A673 (cell line): ENCODE measurements at regions not wholly inside any gene's neighbourhood (a gene's known extent, or its start where the extent isn't known, plus 50 kb on each side); places are given as distances from the start of the nearest gene placed in this dataset.

ENCODE experiments used
- BruUV-seq: library from RNA; stranded (reverse); fragments of 400-500 nt; replicated peaks from 2 replicates; lab custom pipeline; 2021; lab: Mats Ljungman, UMichigan
- CTCF ChIA-PET: fragments of 300-600 bp; sonication (Branson Sonifier 250); formaldehyde crosslinking; loops from one replicate; lab custom pipeline; 2022; ENCODE audit warnings: antibody characterized with exemption; lab: Charles Lee
- POLR2A ChIA-PET: fragments of 300-600 bp; sonication (Branson Sonifier 250); formaldehyde crosslinking; loops from one replicate; lab custom pipeline; 2022; ENCODE audit warnings: antibody characterized with exemption; ENCODE audit not compliant: low non-redundant PET; lab: Charles Lee
- DNase-seq: peaks from one replicate; pipeline ENCODE4 v3.0.0-alpha.2; 2015; ENCODE audit warnings: low spot score
- H3K27ac ChIP-seq: fragments of 200-600 bp; sonication (generic); 2 replicates; pipeline ENCODE4 v1.5.1; 2016; ENCODE audit warnings: mixed run types, low read depth, mild to moderate bottlenecking, mixed read lengths, antibody characterized with exemption, low read length; ENCODE audit not compliant: poor library complexity, severe bottlenecking
- H3K27me3 ChIP-seq: fragments of 200-600 bp; sonication (generic); replicated peaks from 2 replicates; pipeline ENCODE4 v1.6.1; 2017; ENCODE audit warnings: mixed run types, low read depth, mild to moderate bottlenecking, mixed read lengths, antibody characterized with exemption, low read length; ENCODE audit not compliant: insufficient read depth, poor library complexity
- H3K36me3 ChIP-seq: fragments of 200-600 bp; sonication (generic); 2 replicates; pipeline ENCODE4 v1.6.1; 2016; ENCODE audit warnings: mixed run types, mild to moderate bottlenecking, mixed read lengths, antibody characterized with exemption, low read length; ENCODE audit not compliant: insufficient read depth, poor library complexity, severe bottlenecking
- H3K4me1 ChIP-seq: fragments of 200-600 bp; sonication (generic); 2 replicates; pipeline ENCODE4 v1.6.1; 2017; ENCODE audit warnings: mixed run types, mild to moderate bottlenecking, mixed read lengths, antibody characterized with exemption, low read length; ENCODE audit not compliant: insufficient read depth, poor library complexity, severe bottlenecking
- H3K4me3 ChIP-seq: fragments of 200-600 bp; sonication (generic); 2 replicates; pipeline ENCODE4 v1.5.1; 2016; ENCODE audit warnings: low read depth, mixed run types, mild to moderate bottlenecking, mixed read lengths, low read length; ENCODE audit not compliant: poor library complexity, severe bottlenecking
- H3K9me3 ChIP-seq: fragments of 200-600 bp; sonication (generic); 2 replicates; pipeline ENCODE4 v1.6.1; 2016; ENCODE audit warnings: mixed run types, low read depth, mild to moderate bottlenecking, mixed read lengths, antibody characterized with exemption, low read length; ENCODE audit not compliant: poor library complexity, severe bottlenecking
- CTCF ChIP-seq: fragments of 300-800, 200-600 bp; sonication (generic); conservative IDR thresholded peaks from 2 replicates; pipeline ENCODE4 v1.5.1; 2017; ENCODE audit warnings: low read depth, mild to moderate bottlenecking, antibody characterized with exemption, low read length, moderate library complexity, mixed read lengths
- EZH2 ChIP-seq: fragments of 200-600 bp; sonication (generic); IDR thresholded peaks from 2 replicates; pipeline ENCODE4 v1.6.1; 2017; ENCODE audit warnings: borderline replicate concordance, low read depth, mild to moderate bottlenecking, mixed read lengths, antibody characterized with exemption, low read length; ENCODE audit not compliant: poor library complexity, severe bottlenecking
- intact Hi-C: fragments of 100-400 bp; cut with micrococcal nuclease; formaldehyde crosslinking; loops from one replicate; pipeline ENCODE4 v1.10.0; 2022; ENCODE audit not compliant: unreplicated experiment

- DNase-seq = no peak
- Histone ChIP-seq H3K27ac (no peak overlapping the region), H3K27me3 (peaks cover 10% of the 10 kb centered on the region), H3K36me3 (no peaks in the 10 kb centered on the region), H3K4me1 (no peaks in the 10 kb centered on the region), H3K9me3 (no peaks in the 10 kb centered on the region), H3K4me3 (no peak overlapping the region)
- TF ChIP-seq EZH2 = no peak
- TF ChIP-seq CTCF = no peak
- no TSS peak for BruUV-seq
- CTCF ChIA-PET = no interaction called here
- POLR2A ChIA-PET = no interaction called here
- intact Hi-C loops = no loop called here
Observed at GRCh38 chr11:13782390-13783075, 114.1 kb downstream of the FAR1 start.

- POLR2A ChIA-PET = no interaction called here
- no peak overlapping the region for H3K4me3 ChIP-seq
- intact Hi-C loops = no loop called here
- H3K36me3 ChIP-seq = no peaks in the 10 kb centered on the region
- no peaks in the 10 kb centered on the region for H3K27me3 ChIP-seq
- H3K27ac ChIP-seq = no peak overlapping the region
- no peaks in the 10 kb centered on the region for H3K4me1 ChIP-seq
- CTCF ChIA-PET = no interaction called here
- no TSS peak for BruUV-seq
- DNase-seq = no peak
- H3K9me3 ChIP-seq = no peaks in the 10 kb centered on the region
- no peak for TF ChIP-seq EZH2
- TF ChIP-seq CTCF = no peak
Observed at GRCh38 chr11:13784441-13784840, 116.0 kb downstream of the FAR1 start.

GRCh38 chr11:13784855-13785254 lies 116.4 kb downstream of the FAR1 start:
- Histone ChIP-seq H3K36me3 (no peaks in the 10 kb centered on the region), H3K9me3 (no peaks in the 10 kb centered on the region), H3K27ac (no peak overlapping the region), H3K4me3 (no peak overlapping the region), H3K4me1 (no peaks in the 10 kb centered on the region), H3K27me3 (no peaks in the 10 kb centered on the region)
- TF ChIP-seq CTCF (no peak), EZH2 (no peak)
- ChIA-PET CTCF (no interaction called here), POLR2A (no interaction called here)
- no TSS peak for BruUV-seq
- intact Hi-C loops = no loop called here
- DNase-seq = no peak
